Stimulated activated CD4-positive, alpha-beta T cell treated with anti-CD3 and anti-CD28 coated beads, Interleukin-2, amount 100 ng/mL, for 48 hours (primary cell): ENCODE measurements at regions not wholly inside any gene's neighbourhood (a gene's known extent, or its start where the extent isn't known, plus 50 kb on each side); places are given as distances from the start of the nearest gene placed in this dataset.

ENCODE experiments used
- DNase-seq, 2 donors: peaks; one replicate each; pipeline ENCODE4 v3.0.0-alpha.2; 2020

DNA sequence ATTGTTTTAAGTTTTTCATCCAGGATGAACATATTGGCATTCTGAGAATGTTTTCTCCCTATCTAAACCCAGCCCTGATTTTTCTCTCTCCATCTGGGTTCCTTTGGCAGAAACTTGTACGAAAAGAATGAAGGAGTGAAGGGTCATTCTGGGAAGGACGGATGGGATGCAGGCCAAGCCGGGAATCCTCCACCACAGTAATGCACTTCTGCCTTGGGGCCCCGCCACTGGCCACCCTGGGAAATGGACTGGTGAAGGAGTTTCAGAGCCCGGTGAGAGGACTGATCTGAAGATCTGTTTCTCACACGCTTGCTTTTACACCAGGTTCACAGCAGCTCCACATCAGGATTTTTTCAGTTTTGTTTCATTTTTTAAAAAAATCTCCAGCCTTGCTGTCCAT is 554.8 kb downstream of the BNC2 start:
- no peak for DNase-seq

DNA sequence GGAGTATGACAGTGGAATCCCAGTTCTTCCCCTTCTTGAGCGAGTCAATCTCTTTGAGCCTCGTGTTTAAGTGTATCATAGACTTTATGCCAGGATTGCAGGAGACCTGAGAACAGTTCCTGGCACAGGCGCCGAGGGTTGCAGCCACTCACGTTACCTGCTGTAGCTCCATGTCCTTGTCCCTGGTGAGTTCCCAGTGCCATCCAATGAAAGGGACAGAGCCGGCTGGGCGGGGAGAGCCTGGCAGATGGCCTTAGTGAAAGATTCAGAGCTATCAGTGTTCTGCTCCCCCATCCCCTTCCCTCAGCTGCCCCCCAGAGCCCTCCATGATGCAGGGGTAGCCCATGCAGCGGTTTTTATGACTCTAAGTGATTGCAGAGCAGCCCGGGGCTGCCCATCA is 554.0 kb downstream of the BNC2 start:
- no peak for DNase-seq

DNA sequence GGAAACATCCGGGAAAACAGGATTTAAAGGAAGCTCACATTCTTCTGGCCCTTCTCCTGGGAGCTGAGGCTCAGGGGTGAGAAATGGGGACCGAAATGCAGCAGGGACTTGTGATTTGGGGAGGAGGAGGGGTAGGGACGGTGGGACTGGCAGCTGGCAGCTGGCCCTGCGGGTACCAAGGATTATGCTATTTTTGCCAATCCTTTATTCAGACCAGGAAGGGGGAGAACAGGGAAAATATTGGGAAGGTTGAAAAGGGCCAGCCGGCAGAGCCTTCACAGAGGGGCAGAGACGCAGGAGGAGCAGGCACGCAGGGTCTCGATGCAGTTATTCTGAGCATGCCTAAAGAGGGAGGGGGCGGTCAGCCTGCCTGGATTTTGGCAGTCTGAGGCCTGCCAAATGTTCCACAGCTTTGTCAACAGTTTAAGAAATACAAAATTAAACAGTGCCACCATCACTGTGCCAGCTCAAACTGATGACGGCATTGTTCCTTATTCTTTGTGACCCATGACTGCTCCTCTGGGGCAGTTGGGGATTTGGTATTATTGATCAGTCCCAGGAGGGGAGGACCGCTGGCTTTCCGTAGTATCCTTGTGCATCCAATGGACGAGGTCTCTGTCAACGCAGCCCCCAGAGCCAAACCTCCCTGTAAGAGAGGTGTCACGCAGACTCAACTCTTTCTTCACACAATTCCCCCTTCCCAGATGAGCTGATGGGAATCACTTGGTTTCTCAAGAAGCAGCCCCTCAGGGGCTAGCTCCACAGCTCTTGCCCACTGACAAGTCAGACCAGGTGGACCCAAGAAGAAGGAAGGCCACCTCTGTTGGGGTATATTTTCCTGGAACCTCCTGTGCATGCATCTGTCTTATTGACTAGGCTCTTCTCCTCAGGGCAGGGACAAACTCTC is 553.3 kb downstream of the BNC2 start:
- DNase-seq, result no peak

DNA sequence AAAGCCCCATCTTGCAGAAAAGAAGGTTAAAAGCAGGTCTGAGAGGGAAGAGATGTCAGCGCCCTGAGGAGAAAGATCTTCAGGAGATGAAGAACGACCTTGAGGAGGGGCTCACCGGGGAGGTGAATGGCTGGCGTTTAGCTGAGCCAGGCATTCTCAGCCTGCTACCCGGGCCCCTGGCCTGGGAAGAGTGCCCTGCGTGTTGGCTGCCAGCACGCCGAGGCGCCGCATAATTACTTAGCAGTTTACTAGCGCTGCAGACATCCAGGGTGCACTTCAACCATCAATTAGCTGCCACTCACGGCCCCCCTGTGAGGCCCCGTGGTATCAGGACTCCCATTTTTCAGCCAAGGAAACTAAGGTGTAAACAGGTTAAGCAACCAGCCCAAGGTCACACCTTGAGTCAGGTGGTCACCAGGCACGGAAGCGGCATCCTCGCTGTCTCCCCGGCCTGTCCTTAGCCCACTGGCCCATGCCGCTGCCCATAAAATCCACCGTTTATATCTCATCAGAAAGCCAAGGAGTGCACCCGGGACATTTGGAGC is 551.9 kb downstream of the BNC2 start:
- DNase-seq, result no peak

DNA sequence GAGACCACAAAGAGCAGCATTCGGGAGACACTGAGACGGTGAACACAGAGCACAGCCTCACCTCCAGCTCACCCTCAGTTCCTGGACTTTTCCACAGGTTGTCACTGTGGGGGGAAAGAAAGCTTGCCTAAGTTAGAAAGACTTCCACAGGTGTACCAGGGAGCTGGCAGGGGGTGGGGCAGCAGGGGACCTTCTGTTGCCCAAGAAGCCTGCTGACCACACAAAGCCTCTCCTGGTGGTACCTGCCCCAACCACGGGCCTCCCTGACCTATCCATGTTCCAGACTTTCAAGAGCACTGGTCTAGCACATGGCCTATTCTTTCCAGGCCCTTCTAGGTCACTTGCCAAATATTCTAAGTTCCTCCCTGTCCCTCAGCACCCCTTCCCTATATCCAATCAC is 550.8 kb downstream of the BNC2 start:
- DNase-seq, result no peak

DNA sequence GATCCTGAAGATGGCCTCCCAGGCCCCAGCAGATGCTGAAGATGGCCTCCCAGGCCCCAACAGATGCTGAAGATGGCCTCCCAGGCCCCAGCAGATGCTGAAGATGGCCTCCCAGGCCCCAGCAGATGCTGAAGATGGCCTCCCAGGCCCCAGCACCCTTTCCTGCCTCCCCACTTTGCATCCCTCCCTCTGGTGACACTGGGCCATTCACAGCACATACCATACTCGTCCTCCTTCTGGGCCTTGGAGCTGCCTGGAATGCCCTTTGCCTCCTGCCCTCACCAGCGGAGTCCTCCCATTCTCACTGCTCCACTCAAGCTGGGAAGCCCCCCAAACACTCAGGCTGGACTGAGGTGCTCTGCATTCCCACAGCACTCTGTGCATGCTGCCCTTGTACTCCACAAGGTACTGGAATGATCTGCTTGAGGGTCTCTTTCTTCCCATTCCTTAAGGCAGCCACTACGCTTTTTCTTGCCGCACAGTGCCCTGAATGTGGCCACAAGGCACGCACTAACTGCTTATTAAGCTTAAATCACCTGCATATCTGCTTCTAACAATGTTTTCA is 550.0 kb downstream of the BNC2 start:
- DNase-seq, result no peak

DNA sequence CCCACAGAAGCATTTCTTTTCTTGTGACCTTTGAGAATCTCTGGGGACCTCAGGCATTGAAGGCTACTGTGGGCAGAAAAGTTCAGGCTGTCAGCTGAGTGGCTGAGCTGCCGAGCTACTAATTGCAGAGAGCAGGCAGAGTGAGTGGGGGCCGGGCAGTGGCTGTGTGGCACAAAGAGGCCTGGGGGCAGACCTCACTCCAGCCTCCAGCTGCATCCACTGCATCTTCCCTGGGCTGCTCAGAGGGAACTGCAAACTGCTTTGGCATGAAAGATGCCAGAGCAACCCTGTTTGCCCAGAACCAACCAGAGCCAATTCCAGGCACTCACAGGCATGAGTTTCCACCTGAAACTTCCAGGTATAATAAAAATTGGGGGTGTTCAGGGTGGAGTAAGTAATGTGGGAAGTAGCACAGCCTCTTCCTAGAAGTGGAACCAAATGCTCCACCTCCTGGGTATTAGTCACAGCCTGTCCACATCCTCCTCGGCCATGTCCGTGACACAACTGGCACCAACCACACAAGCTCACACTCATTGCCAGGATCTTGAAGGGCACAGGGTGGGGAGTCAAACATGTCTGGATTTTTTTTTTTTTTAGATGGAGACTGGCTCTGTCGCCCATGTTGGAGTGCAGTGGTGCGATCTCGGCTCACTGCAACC is 548.9 kb downstream of the BNC2 start:
- DNase-seq, result no peak

DNA sequence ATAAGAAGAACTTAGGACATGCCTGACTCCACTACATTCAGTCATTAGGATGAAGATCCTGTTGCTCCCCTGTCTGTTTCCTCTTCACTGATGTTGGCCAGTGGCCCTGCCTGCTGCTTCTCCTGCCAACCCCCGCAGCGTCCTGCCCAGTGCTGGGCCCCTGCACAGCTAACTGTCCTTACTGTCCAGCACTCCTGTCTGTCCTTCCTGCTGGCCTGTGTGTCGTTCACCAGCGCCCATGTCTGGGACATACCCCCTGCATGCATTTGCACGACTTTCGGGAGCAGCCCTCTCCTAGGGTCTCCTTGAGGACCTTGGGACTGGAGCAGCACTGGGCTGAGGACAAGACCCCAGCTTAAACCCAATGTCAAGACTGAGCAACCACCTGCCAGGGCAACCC is 547.6 kb downstream of the BNC2 start:
- no peak for DNase-seq

DNA sequence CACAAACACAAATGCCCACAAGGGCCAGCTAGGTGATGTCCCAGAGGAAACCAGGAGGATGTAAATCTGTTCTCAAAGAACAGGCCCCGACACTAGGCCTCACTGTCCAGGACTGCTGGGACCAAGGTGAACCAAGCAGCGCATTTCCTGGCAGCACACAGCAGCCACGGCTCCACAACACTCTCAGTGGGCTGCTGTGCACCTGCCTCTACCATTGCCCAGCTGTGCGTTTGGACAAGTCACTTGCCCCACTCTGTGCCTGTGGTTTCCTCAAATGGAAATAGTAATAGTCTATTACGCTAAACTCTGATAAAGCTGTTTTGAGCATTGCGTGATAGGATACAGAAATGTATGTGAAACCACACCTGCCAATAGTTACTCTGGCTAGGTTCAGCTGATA is 544.5 kb downstream of the BNC2 start:
- DNase-seq, result no peak

DNA sequence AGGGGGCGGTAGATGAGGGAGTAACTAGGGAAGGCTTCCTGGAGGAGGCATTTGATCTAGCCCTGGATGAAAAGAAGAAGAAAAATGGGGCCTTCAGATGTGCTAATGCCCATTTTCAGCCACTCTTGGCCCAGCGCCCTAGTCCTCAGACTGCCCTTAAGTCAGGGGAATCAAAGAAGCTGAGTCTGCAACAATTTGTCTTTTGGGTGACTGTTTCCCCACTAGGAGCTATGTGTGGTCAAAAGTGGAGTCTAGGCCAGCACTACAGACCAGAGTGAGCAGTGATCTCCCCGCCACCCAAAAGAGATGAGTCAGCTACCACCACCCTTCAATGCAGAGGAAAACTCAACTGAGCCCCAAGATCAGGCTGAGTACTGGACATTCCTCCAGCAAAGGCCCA is 542.1 kb downstream of the BNC2 start:
- no peak for DNase-seq

DNA sequence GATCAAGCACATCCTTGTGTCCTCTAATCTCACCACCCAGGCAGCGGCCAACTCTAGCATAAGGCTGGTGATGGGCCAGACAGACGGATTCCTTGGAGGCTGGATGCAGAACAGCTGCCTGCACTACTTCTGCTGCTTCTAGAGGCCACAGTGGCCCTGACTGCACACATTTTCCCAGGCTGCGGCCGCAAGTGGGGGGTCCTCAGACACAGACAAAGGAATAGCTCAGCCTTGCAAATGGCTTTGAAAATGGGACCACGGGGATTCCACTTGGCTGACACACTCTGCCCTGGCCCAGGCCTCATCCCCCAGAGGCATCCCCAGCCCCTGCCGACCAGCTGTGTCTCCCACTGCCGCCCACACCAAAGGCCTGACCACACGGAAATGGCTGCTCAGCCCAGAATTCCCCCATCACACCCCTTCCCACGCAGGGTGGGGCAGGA is 540.8 kb downstream of the BNC2 start:
- DNase-seq, result no peak

DNA sequence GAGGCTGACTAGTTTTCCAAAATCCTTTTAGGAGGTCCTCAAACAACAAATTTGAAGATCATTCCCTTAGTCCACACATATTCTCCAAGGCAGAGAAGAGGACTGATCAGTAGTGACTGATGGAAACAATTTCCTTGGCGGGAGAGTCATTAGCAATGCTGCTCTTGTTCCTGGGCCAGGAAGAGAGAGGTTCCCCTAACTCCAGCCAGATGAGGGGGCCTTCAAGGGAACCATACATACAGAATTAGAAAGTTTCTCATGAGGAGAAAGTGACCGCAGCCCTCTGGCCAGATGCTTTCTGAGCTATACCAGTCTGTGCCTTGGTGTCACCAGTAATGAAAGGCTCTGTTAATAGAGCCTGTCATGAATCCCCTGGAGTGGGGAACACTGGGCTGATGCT is 539.4 kb downstream of the BNC2 start:
- DNase-seq, result no peak

DNA sequence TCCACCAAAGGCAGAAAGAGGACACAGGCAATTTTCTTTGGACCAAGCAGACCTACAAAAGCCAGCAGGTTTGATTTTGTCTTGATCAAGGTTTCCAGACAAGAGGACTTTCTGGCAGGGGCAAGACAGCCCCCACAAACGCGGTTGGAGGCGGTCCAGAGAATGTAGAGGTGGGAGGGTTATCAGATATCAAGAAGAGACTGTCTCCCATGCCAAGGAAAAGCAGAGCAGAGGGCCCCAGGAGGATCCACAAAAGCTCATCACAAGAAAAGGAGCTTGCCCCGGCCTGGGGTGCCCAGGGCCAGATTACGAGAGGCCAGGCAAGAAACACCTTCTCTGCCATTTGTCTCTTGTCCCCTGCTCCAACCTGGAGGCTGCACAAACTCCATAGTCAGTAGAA is 538.9 kb downstream of the BNC2 start:
- DNase-seq, result no peak

DNA sequence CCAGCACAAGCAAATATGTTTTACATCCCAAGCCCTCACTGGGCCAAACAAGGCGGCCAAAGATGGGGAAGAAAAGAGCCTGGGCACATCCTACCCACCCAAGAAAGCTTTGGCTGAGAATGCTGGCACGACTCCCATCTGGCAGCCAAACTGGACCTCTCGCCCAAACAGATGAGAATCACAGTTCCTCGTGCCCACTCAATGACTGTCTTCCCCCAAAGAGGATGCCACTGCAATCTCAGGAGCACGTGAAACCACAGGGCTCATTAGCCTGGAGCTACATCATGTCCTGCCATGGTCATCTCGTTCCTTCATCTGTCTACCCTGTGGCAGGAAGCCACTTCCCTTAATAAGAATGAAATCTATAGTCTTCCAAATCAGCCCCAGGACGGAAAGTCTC is 536.8 kb downstream of the BNC2 start:
- DNase-seq, result no peak

DNA sequence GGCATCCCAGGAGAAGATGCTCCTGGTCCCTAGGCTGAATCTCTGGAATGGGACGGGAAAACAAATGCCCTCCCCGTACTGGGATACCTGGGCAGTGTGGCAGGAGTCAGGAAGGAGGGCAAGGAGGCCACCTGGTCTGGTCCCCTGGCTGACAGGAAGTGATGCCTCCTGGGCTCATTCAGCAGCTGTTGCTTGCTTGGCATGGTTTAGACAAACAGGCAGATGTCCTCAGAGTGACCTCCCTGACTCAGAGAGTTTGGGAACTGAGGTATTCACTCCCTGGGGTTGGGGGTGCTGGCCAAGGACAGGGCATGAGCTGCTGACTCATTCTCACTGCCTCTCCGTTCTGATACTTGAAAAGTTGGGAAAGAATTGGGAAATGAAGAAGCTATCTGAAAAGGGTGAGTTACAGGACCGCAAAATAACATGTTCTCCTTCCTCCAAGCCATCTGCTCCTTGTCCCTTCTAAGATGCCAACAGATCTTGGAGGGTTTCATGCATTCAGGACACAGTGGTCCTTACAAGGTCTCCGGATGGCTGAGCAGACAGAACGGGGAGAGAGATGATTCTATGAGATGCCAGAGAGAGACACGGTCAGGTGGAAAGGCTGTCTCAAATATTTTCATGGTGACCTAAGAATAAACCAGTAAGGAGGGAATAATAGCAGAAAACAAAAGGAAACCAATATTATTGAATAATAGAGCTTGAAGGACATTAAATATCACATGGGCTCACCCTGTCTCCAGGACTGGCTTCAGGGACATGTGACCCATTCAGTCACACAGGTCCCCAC is 534.5 kb downstream of the BNC2 start:
- no peak for DNase-seq

DNA sequence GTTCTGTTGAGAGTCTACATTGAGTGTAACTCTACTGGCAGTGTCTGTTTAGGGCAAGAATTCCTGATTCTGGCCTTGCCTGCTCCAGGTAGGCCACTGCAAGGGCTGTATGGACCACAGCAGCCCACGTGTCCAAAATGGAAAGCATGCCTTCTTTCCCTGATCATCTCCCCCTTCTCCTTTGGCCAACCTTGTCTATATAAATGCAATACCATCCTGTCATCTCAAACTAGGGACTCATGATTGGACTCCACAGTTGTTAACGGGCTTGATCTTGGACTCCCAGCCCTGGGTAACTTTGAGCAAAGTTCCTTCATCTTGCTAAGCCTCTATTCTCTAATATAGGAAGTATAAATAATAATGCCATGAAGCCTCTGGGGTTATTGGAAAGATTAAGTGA is 533.6 kb downstream of the BNC2 start:
- DNase-seq, result no peak

DNA sequence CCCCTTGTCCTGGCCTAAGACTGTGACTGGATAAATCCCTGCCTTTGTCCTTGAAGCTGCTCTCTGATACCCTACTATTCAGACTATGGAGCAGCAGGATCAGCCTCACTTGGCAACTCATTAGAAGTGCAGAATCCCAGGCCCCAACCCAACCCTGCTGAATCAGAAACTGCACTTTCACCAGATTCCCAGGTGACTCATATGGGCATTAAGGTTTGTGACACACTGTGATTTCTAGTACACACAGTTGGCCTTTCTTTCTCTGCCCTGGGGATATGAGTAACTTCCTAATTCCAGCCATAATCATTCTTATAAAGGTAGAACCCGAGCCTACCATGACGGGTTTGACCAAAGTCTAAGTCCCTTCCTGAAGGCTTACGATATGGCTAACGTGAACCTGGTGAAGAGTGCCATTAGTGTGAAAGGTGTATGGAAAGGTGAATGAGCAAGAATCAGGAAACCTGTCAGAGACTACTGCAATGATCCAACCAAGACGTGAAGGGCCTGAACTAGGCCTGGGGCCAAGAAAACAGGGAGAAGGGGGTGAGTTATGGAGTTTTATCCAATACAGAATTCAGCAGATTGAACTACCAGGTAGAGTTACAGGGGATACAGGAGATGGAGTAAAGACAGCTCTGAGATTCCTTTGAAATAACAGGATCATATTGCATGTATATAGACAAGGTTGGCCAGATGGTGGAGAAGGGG is 533.0 kb downstream of the BNC2 start:
- DNase-seq, result no peak

DNA sequence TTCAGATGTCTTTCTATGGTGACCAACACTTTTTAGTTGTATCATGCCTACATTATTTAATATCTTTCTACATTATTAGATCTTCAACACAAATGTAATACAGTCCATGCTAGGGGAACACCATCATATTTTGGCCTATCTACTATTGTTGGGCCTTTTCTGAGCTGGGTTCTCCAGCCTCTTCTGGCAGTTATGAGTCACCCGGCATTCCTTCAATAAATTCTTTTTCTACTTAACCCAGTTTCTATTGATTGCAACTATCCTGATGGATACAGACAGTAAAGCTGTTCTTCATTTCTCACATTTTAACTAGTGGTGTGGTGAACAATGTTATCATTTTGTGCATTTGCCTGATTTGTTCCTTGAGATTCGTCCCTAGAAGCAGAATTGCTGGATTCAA is 529.3 kb downstream of the BNC2 start:
- DNase-seq, result no peak

DNA sequence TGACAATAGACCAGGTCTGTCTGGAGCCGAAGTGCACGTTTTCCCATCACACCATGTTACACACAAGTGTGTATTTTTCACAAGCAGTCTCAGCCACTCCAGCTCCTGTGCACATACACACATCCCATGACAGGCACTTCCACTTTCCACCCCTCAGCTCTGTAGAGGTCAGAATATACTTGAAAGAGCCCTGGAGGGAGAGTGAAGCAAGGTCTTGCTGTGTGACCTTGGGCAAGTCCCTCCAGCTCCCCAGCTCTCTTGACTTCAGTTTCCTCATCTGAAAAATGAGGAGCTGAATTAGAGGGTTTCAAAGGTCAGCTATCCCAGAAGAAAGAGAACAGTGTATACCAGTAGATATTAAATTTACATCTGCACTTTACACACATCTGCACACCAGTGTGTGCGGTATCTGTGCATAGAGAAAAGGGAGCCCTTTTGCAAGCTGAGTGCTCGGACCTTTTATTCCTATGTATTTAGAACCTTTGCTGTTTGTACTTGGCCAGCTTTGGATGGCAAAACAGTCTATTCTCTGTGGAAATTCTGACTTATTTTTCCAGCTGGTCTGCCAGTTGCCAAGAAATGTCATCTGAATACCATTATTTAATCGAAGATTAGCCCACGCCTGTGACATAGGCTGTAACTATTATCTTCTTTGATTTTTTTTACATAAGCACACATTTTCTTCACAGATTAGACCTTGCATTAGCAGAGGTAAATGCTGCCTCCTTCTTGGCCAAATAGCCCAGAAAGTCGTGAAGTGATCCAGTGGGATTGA is 528.0 kb downstream of the BNC2 start:
- DNase-seq, result no peak

DNA sequence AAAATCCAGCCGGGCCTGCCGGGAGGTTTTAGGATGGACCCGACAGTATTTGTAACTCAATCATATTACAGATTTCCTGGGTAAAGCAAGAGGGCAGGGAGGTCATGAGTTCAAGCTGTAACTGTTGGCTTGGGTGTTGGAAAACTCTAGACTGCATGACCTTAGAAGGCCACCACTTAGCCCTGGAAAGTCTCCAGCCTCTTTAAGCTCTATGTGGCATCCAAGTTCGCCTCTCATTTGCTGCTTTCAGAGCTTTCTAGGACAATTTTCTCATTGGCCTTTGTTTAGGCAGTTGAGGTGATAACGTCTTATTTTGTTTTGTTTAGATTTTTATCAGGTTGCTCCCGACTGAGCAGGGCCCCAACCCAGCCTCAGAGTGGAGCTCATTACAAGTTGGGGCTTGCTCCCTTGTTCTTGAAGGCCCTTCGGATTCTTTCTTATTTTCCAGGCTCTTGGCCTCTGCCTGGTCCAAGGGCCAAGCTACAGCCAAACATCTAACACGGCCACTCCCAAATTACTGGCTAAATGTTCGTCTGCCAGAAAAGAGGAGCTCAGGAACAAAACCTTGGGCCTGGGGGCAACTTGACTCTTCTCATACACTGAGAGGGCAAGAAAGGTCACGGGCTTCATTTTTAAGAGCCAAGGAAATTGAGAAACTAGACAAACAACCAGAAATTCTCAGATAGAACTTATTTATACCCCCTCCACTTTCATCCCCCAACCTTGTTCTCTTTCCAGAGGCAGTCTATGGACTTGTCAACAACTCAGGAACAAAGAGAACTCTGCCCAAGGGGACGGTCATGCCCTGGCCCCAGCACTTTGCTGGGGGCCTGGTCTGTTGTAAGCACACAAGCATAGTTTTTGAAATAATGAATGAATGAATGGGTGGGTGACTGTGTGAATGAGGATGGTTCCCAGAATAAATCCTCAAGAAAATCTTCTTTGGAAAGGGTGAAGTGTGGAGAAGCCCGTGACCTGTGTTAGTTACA is 526.9 kb downstream of the BNC2 start:
- no peak for DNase-seq
